RWPE1 (cell line): ENCODE measurements at regions not wholly inside any gene's neighbourhood (a gene's known extent, or its start where the extent isn't known, plus 50 kb on each side); places are given as distances from the start of the nearest gene placed in this dataset.

Experiments
- CTCF ChIA-PET: fragments of 350-600 bp; sonication (Branson Sonifier 250); formaldehyde crosslinking; extraction: SDS; loops from one replicate; lab custom pipeline; 2021; lab: Yijun Ruan, JAX
- POLR2A ChIA-PET: fragments of 400-600 bp; formaldehyde crosslinking; extraction: SDS; loops from one replicate; lab custom pipeline; 2020; ENCODE audit warnings: antibody characterized with exemption; ENCODE audit not compliant: low non-redundant PET; lab: Yijun Ruan, JAX
- DNase-seq: peaks from one replicate; pipeline ENCODE4 v3.0.0; 2012; ENCODE audit warnings: low spot score
- H3K27ac ChIP-seq: fragments of 450-650 bp; 2 replicates; pipeline ENCODE4 v1.5.1; 2017
- TF ChIP-seq, protein P1 (sequence below): fragments of 450-650 bp; conservative IDR thresholded peaks from 2 replicates; pipeline ENCODE4 v1.5.1; 2017; ENCODE audit warnings: low read depth, mild to moderate bottlenecking

DNA sequence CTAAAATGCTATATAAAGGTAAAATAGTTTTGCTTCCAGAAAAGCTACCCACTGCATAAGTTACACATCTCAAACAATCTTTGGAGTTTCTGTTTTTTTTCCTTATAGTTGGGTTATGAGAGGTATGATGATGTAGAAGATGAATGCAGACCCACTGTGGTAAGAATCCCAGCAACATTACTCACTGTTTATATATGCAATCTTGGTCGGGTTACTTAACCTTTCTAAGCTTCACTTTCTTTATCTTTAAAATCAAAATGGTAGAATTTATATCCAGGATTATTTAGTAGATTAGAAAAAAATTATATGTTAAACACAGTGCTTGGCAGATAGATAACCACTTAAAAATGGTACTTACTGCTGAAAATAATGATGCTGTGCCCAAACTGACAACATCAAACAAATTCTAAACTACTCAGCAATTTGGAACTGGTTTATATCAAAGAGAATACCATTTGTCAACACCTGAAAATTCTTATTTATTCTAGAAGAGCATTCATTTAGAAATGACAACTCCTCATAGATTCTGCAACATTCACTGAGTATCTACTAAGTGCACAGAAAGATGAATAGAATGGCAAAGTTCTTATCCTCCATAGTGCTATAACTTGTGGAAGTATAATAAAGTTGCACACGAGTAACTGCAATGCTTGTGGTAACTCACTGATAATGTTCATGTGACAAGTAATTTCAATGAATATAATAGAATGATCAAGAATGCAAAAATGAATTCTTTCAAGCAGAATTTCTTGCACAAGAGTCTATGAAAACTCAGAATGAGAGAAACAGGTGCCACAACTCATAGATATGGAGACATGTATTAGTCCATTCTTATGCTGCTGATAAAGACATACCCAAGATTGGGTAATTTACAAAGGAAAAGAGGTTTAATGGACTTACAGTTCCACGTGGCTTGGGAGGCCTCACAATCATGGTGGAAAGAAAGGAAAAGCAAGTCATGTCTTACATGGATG, 129.0 kb upstream of the SLC7A14 start:
- no peak overlapping the region for H3K27ac ChIP-seq
- peak; percentile 15 for DNase-seq
- POLR2A ChIA-PET: no interaction called here
- CTCF ChIA-PET: no interaction called here
- TF ChIP-seq, protein P1, sequence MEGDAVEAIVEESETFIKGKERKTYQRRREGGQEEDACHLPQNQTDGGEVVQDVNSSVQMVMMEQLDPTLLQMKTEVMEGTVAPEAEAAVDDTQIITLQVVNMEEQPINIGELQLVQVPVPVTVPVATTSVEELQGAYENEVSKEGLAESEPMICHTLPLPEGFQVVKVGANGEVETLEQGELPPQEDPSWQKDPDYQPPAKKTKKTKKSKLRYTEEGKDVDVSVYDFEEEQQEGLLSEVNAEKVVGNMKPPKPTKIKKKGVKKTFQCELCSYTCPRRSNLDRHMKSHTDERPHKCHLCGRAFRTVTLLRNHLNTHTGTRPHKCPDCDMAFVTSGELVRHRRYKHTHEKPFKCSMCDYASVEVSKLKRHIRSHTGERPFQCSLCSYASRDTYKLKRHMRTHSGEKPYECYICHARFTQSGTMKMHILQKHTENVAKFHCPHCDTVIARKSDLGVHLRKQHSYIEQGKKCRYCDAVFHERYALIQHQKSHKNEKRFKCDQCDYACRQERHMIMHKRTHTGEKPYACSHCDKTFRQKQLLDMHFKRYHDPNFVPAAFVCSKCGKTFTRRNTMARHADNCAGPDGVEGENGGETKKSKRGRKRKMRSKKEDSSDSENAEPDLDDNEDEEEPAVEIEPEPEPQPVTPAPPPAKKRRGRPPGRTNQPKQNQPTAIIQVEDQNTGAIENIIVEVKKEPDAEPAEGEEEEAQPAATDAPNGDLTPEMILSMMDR: no peak

DNA sequence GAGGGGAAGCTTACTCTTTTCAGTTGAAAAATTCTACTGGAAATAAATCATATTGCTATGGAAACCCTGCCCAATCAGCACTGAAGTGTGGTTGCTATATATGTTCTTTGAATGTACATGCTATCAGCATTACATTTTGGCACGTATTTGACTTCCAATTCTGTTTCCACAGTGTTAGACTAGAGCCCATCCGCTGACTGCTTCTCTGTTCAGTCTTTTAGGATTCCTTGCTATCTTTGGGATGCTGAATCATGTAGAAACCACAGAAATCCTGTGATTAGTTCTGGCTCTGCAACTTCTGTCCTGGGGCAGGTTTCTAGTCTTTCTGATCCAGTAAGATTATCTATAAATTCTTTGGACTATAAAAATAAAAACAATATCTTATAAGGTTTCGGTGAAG, 128.2 kb upstream of the SLC7A14 start:
- no peak for DNase-seq
- TF ChIP-seq, protein P1: no peak
- H3K27ac ChIP-seq: no peak overlapping the region
- ChIA-PET POLR2A (no interaction called here), CTCF (no interaction called here)

DNA sequence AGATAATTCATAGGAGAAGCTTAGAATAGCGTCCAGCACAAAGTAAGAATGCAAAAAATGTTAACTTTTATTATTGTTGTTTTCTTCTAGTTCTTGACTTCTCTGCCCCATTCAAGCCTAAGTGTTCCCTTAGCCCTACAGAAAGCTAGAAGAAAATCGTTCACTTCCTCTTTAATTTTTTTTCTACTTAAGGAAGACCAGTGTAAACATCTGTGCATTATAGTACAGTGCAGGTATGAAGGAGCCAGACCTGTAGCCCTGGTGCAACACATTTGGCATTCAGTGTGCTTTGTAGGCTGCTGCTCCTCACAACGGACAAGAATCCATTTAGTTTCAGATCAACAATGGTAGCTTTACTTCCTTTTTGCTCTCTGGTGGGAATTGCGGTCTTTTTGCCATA, 127.8 kb upstream of the SLC7A14 start:
- POLR2A ChIA-PET: interaction anchor here (0.8 kb wide), 1 partner anchor 25 kb away, joined by 3 read pairs; no protein-coding TSS in a partner anchor

DNA sequence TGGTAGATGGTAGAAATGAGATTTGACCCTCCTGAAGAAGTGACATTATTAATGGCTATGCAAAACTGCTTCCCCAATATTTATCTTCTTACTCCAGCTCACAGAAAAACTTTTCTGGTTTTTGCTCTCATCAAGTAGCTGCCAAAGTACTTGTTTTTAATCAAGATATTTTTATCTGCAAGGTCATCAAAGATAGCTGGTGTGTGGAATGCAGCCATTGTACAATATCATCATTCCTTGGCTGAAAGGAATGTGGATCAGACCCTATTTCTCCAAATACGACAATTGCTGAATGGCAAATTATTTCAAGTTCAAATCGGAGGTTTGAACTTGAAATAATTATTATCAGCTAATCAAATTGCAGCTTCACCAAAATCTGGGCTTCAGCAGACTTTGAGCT, 126.9 kb upstream of the SLC7A14 start:
- POLR2A ChIA-PET: interaction anchor here (0.8 kb wide), 1 partner anchor 25 kb away, joined by 3 read pairs; no protein-coding TSS in a partner anchor
- no peak for DNase-seq
- TF ChIP-seq, protein P1: no peak
- no peak overlapping the region for H3K27ac ChIP-seq
- CTCF ChIA-PET: no interaction called here

More for the DNA sequence above, 127.8 kb upstream of the SLC7A14 start:
- no peak overlapping the region for H3K27ac ChIP-seq
- DNase-seq: no peak
- CTCF ChIA-PET: no interaction called here
- TF ChIP-seq, protein P1: no peak

DNA sequence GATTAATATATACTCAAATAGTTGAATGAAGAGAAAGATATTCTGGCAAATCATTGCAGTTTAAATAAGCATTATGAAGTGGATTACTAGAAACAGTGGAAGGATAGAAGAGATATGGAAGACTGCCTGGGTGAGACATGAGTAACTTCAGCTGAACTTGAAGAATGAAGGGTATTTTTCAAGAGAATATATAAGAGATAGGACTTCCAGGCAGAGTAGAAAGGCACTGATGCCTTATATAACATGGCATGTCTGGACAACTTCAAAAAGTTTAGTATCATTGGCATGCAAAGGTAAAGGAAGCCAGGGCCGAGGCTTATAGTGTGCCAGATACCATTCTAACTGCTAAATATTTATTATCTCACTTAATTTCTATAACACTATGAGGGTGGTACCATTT, 126.5 kb upstream of the SLC7A14 start:
- DNase-seq: no peak
- TF ChIP-seq, protein P1: no peak
- ChIA-PET POLR2A (no interaction called here), CTCF (no interaction called here)
- no peak overlapping the region for H3K27ac ChIP-seq

DNA sequence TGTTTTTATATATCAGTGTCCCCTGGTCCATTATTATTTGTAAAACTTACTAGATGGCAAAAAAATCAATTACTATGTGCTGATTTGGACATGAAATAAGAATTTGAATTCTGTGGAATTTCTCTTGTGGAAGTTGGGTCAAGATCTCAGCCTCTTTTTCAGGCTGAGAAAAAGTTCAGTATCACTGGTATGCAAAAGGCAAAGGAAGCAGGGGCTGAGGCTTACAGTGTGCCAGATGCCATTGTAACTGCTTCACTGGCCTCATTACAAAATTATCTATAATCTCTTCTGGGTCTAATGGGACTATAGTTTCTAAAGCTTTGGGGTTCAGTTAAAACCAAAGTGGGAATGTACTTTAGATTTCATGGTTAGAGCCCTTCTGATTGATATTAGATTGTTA, 125.9 kb upstream of the SLC7A14 start:
- H3K27ac ChIP-seq: no peak overlapping the region
- ChIA-PET POLR2A (no interaction called here), CTCF (no interaction called here)
- TF ChIP-seq, protein P1: no peak
- DNase-seq: no peak
